ENCODE measurements at regions not wholly inside any gene's neighbourhood (a gene's known extent, or its start where the extent isn't known, plus 50 kb on each side); places are given as distances from the start of the nearest gene placed in this dataset.

DNA sequence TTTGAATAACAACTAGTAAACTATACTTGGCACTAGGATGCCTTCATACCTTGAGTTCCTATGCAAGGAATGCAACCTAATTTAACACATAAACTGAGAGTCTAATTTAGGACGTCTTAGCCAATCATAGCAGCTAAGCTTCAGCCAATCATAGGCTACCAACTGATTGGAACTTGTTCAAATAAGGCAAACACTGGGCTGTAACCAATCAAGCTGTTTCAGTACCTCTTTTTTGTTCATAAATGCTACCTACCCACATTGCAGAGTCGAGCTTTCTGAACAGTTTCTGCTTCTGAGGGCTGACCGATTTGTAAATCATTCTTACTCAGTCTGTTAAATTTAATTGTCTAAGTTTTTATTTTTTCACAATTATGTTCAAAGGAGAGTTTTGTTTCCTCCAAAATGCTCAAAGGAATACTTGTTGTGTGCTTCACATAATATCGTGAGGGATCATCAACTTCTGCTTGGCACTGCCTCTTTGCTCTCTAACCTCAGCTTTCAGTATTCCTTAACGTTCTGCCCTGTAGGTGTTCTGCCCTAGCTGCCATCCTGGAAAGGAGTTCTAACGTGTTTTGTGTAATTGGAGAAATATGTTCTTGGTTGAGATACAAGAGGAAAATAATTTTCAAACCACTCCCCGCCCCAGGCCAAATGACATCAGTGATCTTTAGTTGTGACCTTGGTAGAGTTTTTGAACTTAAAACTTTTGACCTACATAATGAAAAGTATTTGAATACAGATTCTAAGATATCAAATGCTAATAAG, 380.4 kb upstream of the MIS18BP1 start:
- no TSS peak for BruUV-seq (replicated peaks)
- H3K4me1 ChIP-seq (ENCODE audit: insufficient read depth, low read length, poor library complexity, severe bottlenecking), result no peaks in the 10 kb centered on the region
- H3K27me3 ChIP-seq (replicated peaks; ENCODE audit: insufficient read depth, low read depth, low read length, poor library complexity), result no peaks in the 10 kb centered on the region
- no peak overlapping the region for H3K4me3 ChIP-seq (ENCODE audit: low read depth, low read length, poor library complexity, severe bottlenecking)
- no peak for TF ChIP-seq EZH2 (IDR thresholded peaks at IDR 0.05; ENCODE audit: borderline replicate concordance, low read depth, low read length, poor library complexity, severe bottlenecking)
- TF ChIP-seq, protein P1, sequence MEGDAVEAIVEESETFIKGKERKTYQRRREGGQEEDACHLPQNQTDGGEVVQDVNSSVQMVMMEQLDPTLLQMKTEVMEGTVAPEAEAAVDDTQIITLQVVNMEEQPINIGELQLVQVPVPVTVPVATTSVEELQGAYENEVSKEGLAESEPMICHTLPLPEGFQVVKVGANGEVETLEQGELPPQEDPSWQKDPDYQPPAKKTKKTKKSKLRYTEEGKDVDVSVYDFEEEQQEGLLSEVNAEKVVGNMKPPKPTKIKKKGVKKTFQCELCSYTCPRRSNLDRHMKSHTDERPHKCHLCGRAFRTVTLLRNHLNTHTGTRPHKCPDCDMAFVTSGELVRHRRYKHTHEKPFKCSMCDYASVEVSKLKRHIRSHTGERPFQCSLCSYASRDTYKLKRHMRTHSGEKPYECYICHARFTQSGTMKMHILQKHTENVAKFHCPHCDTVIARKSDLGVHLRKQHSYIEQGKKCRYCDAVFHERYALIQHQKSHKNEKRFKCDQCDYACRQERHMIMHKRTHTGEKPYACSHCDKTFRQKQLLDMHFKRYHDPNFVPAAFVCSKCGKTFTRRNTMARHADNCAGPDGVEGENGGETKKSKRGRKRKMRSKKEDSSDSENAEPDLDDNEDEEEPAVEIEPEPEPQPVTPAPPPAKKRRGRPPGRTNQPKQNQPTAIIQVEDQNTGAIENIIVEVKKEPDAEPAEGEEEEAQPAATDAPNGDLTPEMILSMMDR (conservative IDR thresholded peaks at IDR 0.05; ENCODE audit: low read depth, low read length), result no peak
- DNase-seq (ENCODE audit: low spot score), result no peak
- H3K36me3 ChIP-seq (ENCODE audit: insufficient read depth, low read length, poor library complexity, severe bottlenecking), result no peaks in the 10 kb centered on the region
- intact Hi-C loops (cut with micrococcal nuclease; ENCODE audit: unreplicated experiment), result no loop called here
- CTCF ChIA-PET, result no interaction called here
- POLR2A ChIA-PET (ENCODE audit: low non-redundant PET), result no interaction called here
- peaks cover 4% of the 10 kb centered on the region for H3K9me3 ChIP-seq (ENCODE audit: low read depth, low read length, poor library complexity, severe bottlenecking)
- H3K27ac ChIP-seq (ENCODE audit: low read depth, low read length, poor library complexity, severe bottlenecking), result no peak overlapping the region

DNA sequence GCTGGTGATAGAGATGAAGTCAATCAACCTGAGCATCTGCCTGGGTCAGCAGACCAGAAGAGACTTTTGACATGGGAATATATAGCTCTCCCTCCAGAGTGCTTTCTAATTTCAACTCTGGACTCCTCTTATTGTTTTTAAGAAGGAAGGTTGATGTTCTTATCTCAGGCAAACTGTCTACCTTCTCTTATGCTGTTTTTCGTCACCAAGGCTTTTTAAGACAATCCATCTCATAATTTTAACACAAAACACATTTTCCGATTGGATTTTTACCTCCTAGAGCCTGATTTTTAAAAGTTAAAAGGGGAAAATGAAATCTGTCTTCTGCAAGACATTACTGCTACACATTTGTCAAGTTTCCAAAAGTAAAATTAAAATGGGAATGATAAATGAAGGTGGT, 368.7 kb upstream of the MIS18BP1 start:
- H3K27ac ChIP-seq (ENCODE audit: low read depth, low read length, poor library complexity, severe bottlenecking), result no peak overlapping the region
- no TSS peak for BruUV-seq (replicated peaks)
- TF ChIP-seq, protein P1 (conservative IDR thresholded peaks at IDR 0.05; ENCODE audit: low read depth, low read length), result no peak
- TF ChIP-seq EZH2 (IDR thresholded peaks at IDR 0.05; ENCODE audit: borderline replicate concordance, low read depth, low read length, poor library complexity, severe bottlenecking), result no peak
- H3K4me3 ChIP-seq (ENCODE audit: low read depth, low read length, poor library complexity, severe bottlenecking), result no peak overlapping the region
- no peaks in the 10 kb centered on the region for H3K9me3 ChIP-seq (ENCODE audit: low read depth, low read length, poor library complexity, severe bottlenecking)
- no peaks in the 10 kb centered on the region for H3K4me1 ChIP-seq (ENCODE audit: insufficient read depth, low read length, poor library complexity, severe bottlenecking)
- CTCF ChIA-PET, result no interaction called here
- DNase-seq (ENCODE audit: low spot score), result no peak
- intact Hi-C loops (cut with micrococcal nuclease; ENCODE audit: unreplicated experiment), result no loop called here
- POLR2A ChIA-PET (ENCODE audit: low non-redundant PET), result no interaction called here
- H3K27me3 ChIP-seq (replicated peaks; ENCODE audit: insufficient read depth, low read depth, low read length, poor library complexity), result no peaks in the 10 kb centered on the region
- no peaks in the 10 kb centered on the region for H3K36me3 ChIP-seq (ENCODE audit: insufficient read depth, low read length, poor library complexity, severe bottlenecking)

DNA sequence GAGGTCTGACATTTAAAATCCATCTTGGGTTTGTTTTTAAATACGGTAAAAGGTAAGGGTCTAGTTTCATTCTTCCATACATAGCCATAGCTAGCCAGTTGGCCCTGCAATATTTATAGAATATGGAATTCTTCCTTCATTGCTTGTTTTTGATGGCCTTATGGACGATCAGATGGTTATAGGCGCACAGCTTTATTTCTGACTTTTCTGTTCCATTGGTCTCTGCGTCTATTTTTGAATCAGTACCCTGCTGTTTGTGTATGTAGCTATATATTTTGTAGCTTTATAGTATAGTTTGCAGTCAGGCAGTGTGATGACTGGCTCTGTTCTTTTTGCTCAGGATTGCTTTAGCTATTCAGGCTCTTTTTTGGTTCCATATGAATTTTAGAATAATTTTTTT, 366.8 kb upstream of the MIS18BP1 start:
- Histone ChIP-seq H3K4me1 (ENCODE audit: insufficient read depth, low read length, poor library complexity, severe bottlenecking) (no peaks in the 10 kb centered on the region), H3K27me3 (replicated peaks; ENCODE audit: insufficient read depth, low read depth, low read length, poor library complexity) (no peaks in the 10 kb centered on the region), H3K36me3 (ENCODE audit: insufficient read depth, low read length, poor library complexity, severe bottlenecking) (no peaks in the 10 kb centered on the region), H3K4me3 (ENCODE audit: low read depth, low read length, poor library complexity, severe bottlenecking) (no peak overlapping the region), H3K27ac (ENCODE audit: low read depth, low read length, poor library complexity, severe bottlenecking) (no peak overlapping the region), H3K9me3 (ENCODE audit: low read depth, low read length, poor library complexity, severe bottlenecking) (no peaks in the 10 kb centered on the region)
- DNase-seq (ENCODE audit: low spot score), result no peak
- ChIA-PET POLR2A (ENCODE audit: low non-redundant PET) (no interaction called here), CTCF (no interaction called here)
- TF ChIP-seq, protein P1 (conservative IDR thresholded peaks at IDR 0.05; ENCODE audit: low read depth, low read length), result no peak
- TF ChIP-seq EZH2 (IDR thresholded peaks at IDR 0.05; ENCODE audit: borderline replicate concordance, low read depth, low read length, poor library complexity, severe bottlenecking), result no peak
- no TSS peak for BruUV-seq (replicated peaks)
- intact Hi-C loops (cut with micrococcal nuclease; ENCODE audit: unreplicated experiment), result no loop called here

Measured in A673 (cell line).